ENCODE measurements at regions not wholly inside any gene's neighbourhood (a gene's known extent, or its start where the extent isn't known, plus 50 kb on each side); places are given as distances from the start of the nearest gene placed in this dataset.
"Not testable (repeated sequence)": the region's sequence is repeated elsewhere in the genome, so short reads cannot be mapped to it uniquely, and the experiment has no call there.

- H3K9me3 Mint-ChIP-seq, result peaks cover 24% of the 10 kb centered on the region
- TF ChIP-seq CTCF (IDR thresholded peaks at IDR 0.05), result no peak
- H3K4me1 Mint-ChIP-seq, result peaks cover 12% of the 10 kb centered on the region
- no peak overlapping the region for H3K4me3 Mint-ChIP-seq
- H3K36me3 Mint-ChIP-seq (ENCODE audit: low read depth), result no peaks in the 10 kb centered on the region
- peaks cover 32% of the 10 kb centered on the region for H3K27me3 Mint-ChIP-seq (ENCODE audit: low read depth, poor library complexity)
- no peak for DNase-seq
- H3K27ac Mint-ChIP-seq, result no peak overlapping the region
Observed at GRCh38 chr1:31485166-31485565, 72.2 kb downstream of the SERINC2 start.

GRCh38 chr1:31487143-31487542 is 74.1 kb downstream of the SERINC2 start:
- TF ChIP-seq CTCF (IDR thresholded peaks at IDR 0.05), result no peak
- Mint-ChIP-seq H3K27ac (no peak overlapping the region), H3K4me3 (no peak overlapping the region), H3K27me3 (ENCODE audit: low read depth, poor library complexity) (peaks cover 45% of the 10 kb centered on the region), H3K36me3 (ENCODE audit: low read depth) (no peaks in the 10 kb centered on the region), H3K9me3 (peaks cover 5% of the 10 kb centered on the region), H3K4me1 (peaks cover 12% of the 10 kb centered on the region)
- no peak for DNase-seq

GRCh38 chr1:31487721-31488293 is 74.8 kb downstream of the SERINC2 start:
- H3K4me1 Mint-ChIP-seq, result peaks cover 8% of the 10 kb centered on the region

GRCh38 chr1:31488528-31488927 is 75.5 kb downstream of the SERINC2 start:
- H3K27ac Mint-ChIP-seq, result no peak overlapping the region
- H3K27me3 Mint-ChIP-seq (ENCODE audit: low read depth, poor library complexity), result peaks cover 44% of the 10 kb centered on the region
- TF ChIP-seq CTCF (IDR thresholded peaks at IDR 0.05), result no peak
- DNase-seq, result no peak
- H3K36me3 Mint-ChIP-seq (ENCODE audit: low read depth), result no peaks in the 10 kb centered on the region
- H3K9me3 Mint-ChIP-seq, result no peaks in the 10 kb centered on the region
- H3K4me1 Mint-ChIP-seq, result peaks cover 3% of the 10 kb centered on the region
- no peak overlapping the region for H3K4me3 Mint-ChIP-seq

More at GRCh38 chr1:31487721-31488293, 74.8 kb downstream of the SERINC2 start:
- Mint-ChIP-seq H3K36me3 (ENCODE audit: low read depth) (no peaks in the 10 kb centered on the region), H3K27ac (no peak overlapping the region), H3K4me3 (no peak overlapping the region), H3K27me3 (ENCODE audit: low read depth, poor library complexity) (peaks cover 47% of the 10 kb centered on the region), H3K9me3 (peaks cover 1% of the 10 kb centered on the region)
- DNase-seq, result no peak
- TF ChIP-seq CTCF (IDR thresholded peaks at IDR 0.05), result no peak

- not testable (repeated sequence) for H3K4me1 Mint-ChIP-seq; H3K36me3 Mint-ChIP-seq (ENCODE audit: low read depth); H3K9me3 Mint-ChIP-seq; H3K27ac Mint-ChIP-seq; H3K4me3 Mint-ChIP-seq; DNase-seq
- H3K27me3 Mint-ChIP-seq (ENCODE audit: low read depth, poor library complexity), result peaks cover 41% of the 10 kb centered on the region
Observed at GRCh38 chr1:31489575-31489974, 76.6 kb downstream of the SERINC2 start.

GRCh38 chr1:31490596-31490995 is 77.6 kb downstream of the SERINC2 start:
- H3K27me3 Mint-ChIP-seq (ENCODE audit: low read depth, poor library complexity), result peaks cover 41% of the 10 kb centered on the region
- H3K4me1 Mint-ChIP-seq; H3K27ac Mint-ChIP-seq; H3K4me3 Mint-ChIP-seq; DNase-seq; H3K36me3 Mint-ChIP-seq (ENCODE audit: low read depth); H3K9me3 Mint-ChIP-seq: not testable (repeated sequence)

GRCh38 chr1:31495351-31495750 is 81.0 kb upstream of the TINAGL1 start:
- not testable (repeated sequence) for H3K36me3 Mint-ChIP-seq (ENCODE audit: low read depth); H3K4me1 Mint-ChIP-seq; H3K27ac Mint-ChIP-seq; H3K4me3 Mint-ChIP-seq; H3K9me3 Mint-ChIP-seq; DNase-seq
- H3K27me3 Mint-ChIP-seq (ENCODE audit: low read depth, poor library complexity), result peaks cover 19% of the 10 kb centered on the region

- DNase-seq; H3K4me1 Mint-ChIP-seq; H3K9me3 Mint-ChIP-seq; H3K36me3 Mint-ChIP-seq (ENCODE audit: low read depth); H3K27ac Mint-ChIP-seq; H3K4me3 Mint-ChIP-seq: not testable (repeated sequence)
- peaks cover 14% of the 10 kb centered on the region for H3K27me3 Mint-ChIP-seq (ENCODE audit: low read depth, poor library complexity)
Observed at GRCh38 chr1:31495770-31496169, 80.5 kb upstream of the TINAGL1 start.

Measured in nephron progenitor cell (in vitro differentiated cells).